HCT116 (cell line): ENCODE measurements at regions not wholly inside any gene's neighbourhood (a gene's known extent, or its start where the extent isn't known, plus 50 kb on each side); places are given as distances from the start of the nearest gene placed in this dataset.

ENCODE experiments used
- ATAC-seq: fragments of 200-7000 bp; cut with Tn5 transposase; 2 replicates; pipeline ENCODE4 v1.9.1; 2020; ENCODE audit warnings: mild to moderate bottlenecking, moderate library complexity
- BruUV-seq: library from RNA; stranded (reverse); fragments of 400-500 nt; replicated peaks from 2 replicates; lab custom pipeline; 2021; lab: Mats Ljungman, UMichigan
- CTCF ChIA-PET: fragments of 300-600 bp; sonication (Branson Sonifier 250); formaldehyde crosslinking; loops from one replicate; lab custom pipeline; 2021; ENCODE audit warnings: antibody characterized with exemption; lab: Charles Lee
- POLR2A ChIA-PET: fragments of 300-600, 350-600 bp; sonication (Branson Sonifier 250); formaldehyde crosslinking; loops from one replicate; lab custom pipeline; 2021; ENCODE audit warnings: antibody characterized with exemption; lab: Charles Lee
- RAD21 ChIA-PET, 2 experiments: fragments of 300-600 bp; sonication (Branson Sonifier 250); formaldehyde crosslinking; loops; one replicate each; lab custom pipeline; 2023; ENCODE audit warnings: low total read pairs in 2 of 2; ENCODE audit not compliant: uncharacterized antibody in 2 of 2, unreplicated experiment in 2 of 2, low non-redundant PET in 1 of 2; lab: Charles Lee
- DNase-seq: peaks from one replicate; pipeline ENCODE4 v3.0.0-alpha.2; 2010; ENCODE audit warnings: low read depth, low spot score
- H2AFZ ChIP-seq: fragments of 200-600 bp; shearing (Covaris generic), sonication (generic); 2 replicates; pipeline ENCODE4 v1.6.1; 2017; ENCODE audit warnings: low read depth, mixed run types, mixed read lengths, antibody characterized with exemption, low read length; ENCODE audit not compliant: poor library complexity, severe bottlenecking
- H3K27ac ChIP-seq: 2 replicates; pipeline ENCODE4 v1.5.1; 2012; ENCODE audit warnings: low read depth, low read length
- H3K27me3 ChIP-seq: fragments of 200-600 bp; sonication (generic); 2 replicates; pipeline ENCODE4 v1.6.1; 2016; ENCODE audit warnings: mixed run types, low read length, mixed read lengths; ENCODE audit not compliant: insufficient read depth
- H3K36me3 ChIP-seq, 2 experiments: fragments of 200-500 bp in 1 of 2; fragments of 200-600 bp in 1 of 2; sonication (Bioruptor generic) in 1 of 2; sonication (generic) in 1 of 2; 2 replicates each; pipeline versions ENCODE4 v1.5.1 to v1.6.1; 2014 to 2016; ENCODE audit warnings: low read length in 2 of 2, inconsistent platforms in 1 of 2, mixed read lengths in 1 of 2, mixed run types in 1 of 2; ENCODE audit not compliant: insufficient read depth in 2 of 2, control insufficient read depth in 1 of 2
- H3K4me1 ChIP-seq, 2 experiments: fragments of 200-600 bp in 1 of 2; sonication (generic) in 1 of 2; 2 replicates each; pipeline versions ENCODE4 v1.5.1 to v1.6.1; 2012 to 2017; ENCODE audit warnings: low read length in 2 of 2, inconsistent platforms in 1 of 2, mild to moderate bottlenecking in 1 of 2, mixed read lengths in 1 of 2, mixed run types in 1 of 2, moderate library complexity in 1 of 2; ENCODE audit not compliant: insufficient read depth in 2 of 2, control insufficient read depth in 1 of 2
- H3K4me2 ChIP-seq: fragments of 200-600 bp; sonication (generic); 2 replicates; pipeline ENCODE4 v1.6.1; 2017; ENCODE audit warnings: mixed run types, low read length, mixed read lengths
- H3K4me3 ChIP-seq, 2 experiments: fragments of 200-600 bp in 1 of 2; sonication (generic) in 1 of 2; replicated peaks in 1 of 2; 2 replicates each; pipeline ENCODE4 v1.5.1; 2011 to 2016; ENCODE audit warnings: low read length in 2 of 2, control low read depth in 1 of 2, low read depth in 1 of 2, mild to moderate bottlenecking in 1 of 2, mixed read lengths in 1 of 2, mixed run types in 1 of 2
- H3K79me2 ChIP-seq: fragments of 200-600 bp; sonication (generic); 2 replicates; pipeline ENCODE4 v1.6.1; 2017; ENCODE audit warnings: mild to moderate bottlenecking, mixed run types, low read length, moderate library complexity, mixed read lengths; ENCODE audit not compliant: insufficient read depth
- H3K9ac ChIP-seq: fragments of 200-600 bp; sonication (generic); 2 replicates; pipeline ENCODE4 v1.6.1; 2016; ENCODE audit warnings: low read length, mixed read lengths
- H3K9me2 ChIP-seq: fragments of 200-600 bp; sonication (generic), shearing (Covaris generic); 2 replicates; pipeline ENCODE4 v1.6.1; 2017; ENCODE audit warnings: mixed run types, mild to moderate bottlenecking, moderate library complexity; ENCODE audit not compliant: insufficient read depth
- H3K9me3 ChIP-seq, 2 experiments: fragments of 200-500 bp in 1 of 2; fragments of 200-600 bp in 1 of 2; sonication (Bioruptor generic) in 1 of 2; sonication (generic) in 1 of 2; 2 replicates each; pipeline ENCODE4 v1.6.1; 2014 to 2017; ENCODE audit warnings: low read length in 2 of 2, mixed read lengths in 2 of 2, inconsistent platforms in 1 of 2, low read depth in 1 of 2, mild to moderate bottlenecking in 1 of 2, mixed run types in 1 of 2, moderate library complexity in 1 of 2; ENCODE audit not compliant: control insufficient read depth in 1 of 2, insufficient read depth in 1 of 2
- H4K20me1 ChIP-seq: fragments of 200-600 bp; sonication (generic), shearing (Covaris generic); 2 replicates; pipeline ENCODE4 v1.6.1; 2017; ENCODE audit warnings: mixed run types, mild to moderate bottlenecking, moderate library complexity; ENCODE audit not compliant: insufficient read depth
- ATF3 ChIP-seq: IDR thresholded peaks from 2 replicates; pipeline ENCODE4 v1.6.1; 2012
- CBX3 ChIP-seq: IDR thresholded peaks from 2 replicates; pipeline ENCODE4 v1.6.1; 2012; ENCODE audit warnings: low read depth
- CEBPB ChIP-seq: IDR thresholded peaks from 2 replicates; pipeline ENCODE4 v1.6.1; 2012; ENCODE audit warnings: low read depth
- CTCF ChIP-seq, 3 experiments: fragments of 200-600 bp in 1 of 3; sonication (generic) in 1 of 3; IDR thresholded peaks in 2 of 3; conservative IDR thresholded peaks in 1 of 3; 2 replicates each; pipeline ENCODE4 v1.5.1; 2012 to 2017; ENCODE audit warnings: low read depth in 2 of 3, low read length in 2 of 3, antibody characterized with exemption in 1 of 3, borderline replicate concordance in 1 of 3, control low read depth in 1 of 3, mild to moderate bottlenecking in 1 of 3, mixed read lengths in 1 of 3, mixed run types in 1 of 3, moderate library complexity in 1 of 3; ENCODE audit not compliant: insufficient read depth in 1 of 3
- EGR1 ChIP-seq: IDR thresholded peaks from 2 replicates; pipeline ENCODE4 v1.6.1; 2012; ENCODE audit warnings: low read depth
- ELF1 ChIP-seq: IDR thresholded peaks from 2 replicates; pipeline ENCODE4 v1.6.1; 2012; ENCODE audit warnings: low read depth, borderline replicate concordance
- EZH2phosphoT487 ChIP-seq: fragments of 200-600 bp; IDR thresholded peaks from 2 replicates; pipeline ENCODE4 v1.6.1; 2018; ENCODE audit warnings: antibody characterized with exemption, borderline replicate concordance
- FOSL1 ChIP-seq: IDR thresholded peaks from 2 replicates; pipeline ENCODE4 v1.6.1; 2012; ENCODE audit warnings: low read depth
- JUND ChIP-seq: IDR thresholded peaks from 2 replicates; pipeline ENCODE4 v1.6.1; 2012
- MAX ChIP-seq: IDR thresholded peaks from 2 replicates; pipeline ENCODE4 v1.6.1; 2012
- POLR2A ChIP-seq: IDR thresholded peaks from 2 replicates; pipeline ENCODE4 v1.7.0; 2011; ENCODE audit warnings: borderline replicate concordance; ENCODE audit not compliant: insufficient read depth, insufficient read length; ENCODE audit errors: extremely low read depth
- POLR2AphosphoS5 ChIP-seq: IDR thresholded peaks from 2 replicates; pipeline ENCODE4 v1.6.1; 2011; ENCODE audit warnings: mild to moderate bottlenecking, low read depth, low read length, moderate library complexity
- RAD21 ChIP-seq: IDR thresholded peaks from 2 replicates; pipeline ENCODE4 v1.6.1; 2012; ENCODE audit warnings: low read depth, mild to moderate bottlenecking
- REST ChIP-seq: IDR thresholded peaks from 2 replicates; pipeline ENCODE4 v1.6.1; 2012; ENCODE audit warnings: low read depth
- SIN3A ChIP-seq: IDR thresholded peaks from 2 replicates; pipeline ENCODE4 v1.6.1; 2012; ENCODE audit warnings: low read depth
- SRF ChIP-seq: IDR thresholded peaks from 2 replicates; pipeline ENCODE4 v1.6.1; 2012; ENCODE audit warnings: low read depth
- TCF7L2 ChIP-seq: IDR thresholded peaks from 2 replicates; pipeline ENCODE4 v1.7.0; 2011; ENCODE audit warnings: borderline replicate concordance, inconsistent platforms; ENCODE audit not compliant: insufficient read depth, insufficient read length; ENCODE audit errors: extremely low read depth
- YY1 ChIP-seq: IDR thresholded peaks from 2 replicates; pipeline ENCODE4 v1.6.1; 2011; ENCODE audit warnings: low read length, low read depth, moderate library complexity, mild to moderate bottlenecking; ENCODE audit not compliant: insufficient replicate concordance; ENCODE audit errors: extremely low read depth
- ZBTB33 ChIP-seq: IDR thresholded peaks from 2 replicates; pipeline ENCODE4 v1.6.1; 2011; ENCODE audit warnings: mild to moderate bottlenecking, low read length, moderate library complexity; ENCODE audit not compliant: insufficient replicate concordance; ENCODE audit errors: extremely low read depth
- ZNF274 ChIP-seq: fragments of 200-500 bp; sonication (Bioruptor generic); IDR thresholded peaks from 2 replicates; pipeline ENCODE4 v1.6.1; 2014; ENCODE audit warnings: mild to moderate bottlenecking, low read depth, low read length, inconsistent platforms
- intact Hi-C: fragments of 100-400 bp; cut with micrococcal nuclease; formaldehyde crosslinking; loops from 2 replicates; pipeline ENCODE4 v1.10.0; 2022

- CTCF ChIA-PET: no interaction called here
- H3K27ac ChIP-seq: no peak overlapping the region
- no peak for TF ChIP-seq POLR2AphosphoS5
- no peak for TF ChIP-seq EZH2phosphoT487
- TF ChIP-seq CBX3: no peak
- no peak for TF ChIP-seq MAX
- no peak for TF ChIP-seq EGR1
- no peak for TF ChIP-seq ZBTB33
- TF ChIP-seq CTCF (IDR thresholded peaks at IDR 0.05 in 2 of 3, conservative IDR thresholded peaks at IDR 0.05 in 1 of 3; ENCODE audit: borderline replicate concordance in 1 of 3, insufficient read depth in 1 of 3, low read depth in 2 of 3, low read length in 2 of 3): no peak
- TF ChIP-seq SIN3A: no peak
- no peak for TF ChIP-seq ZNF274
- TF ChIP-seq REST: no peak
- no peak for TF ChIP-seq ATF3
- TF ChIP-seq SRF: no peak
- TF ChIP-seq YY1: no peak
- no peak for TF ChIP-seq ELF1
- no peak for TF ChIP-seq TCF7L2
- TF ChIP-seq CEBPB: no peak
- no peak for TF ChIP-seq FOSL1
- no peak for TF ChIP-seq JUND
- TF ChIP-seq RAD21: no peak
- TF ChIP-seq POLR2A: no peak
- no peaks in the 10 kb centered on the region for H4K20me1 ChIP-seq
- no peak overlapping the region for H2AFZ ChIP-seq
- H3K27me3 ChIP-seq: no peaks in the 10 kb centered on the region
- BruUV-seq: no TSS peak
- no peaks in the 10 kb centered on the region for H3K79me2 ChIP-seq
- H3K9ac ChIP-seq: no peak overlapping the region
- DNase-seq: no peak
- H3K4me2 ChIP-seq: no peak overlapping the region
- peaks cover 9 to 21% of the 10 kb centered on the region in 2 experiments; a peak in 2 of 4 replicates for H3K9me3 ChIP-seq
- no peak for ATAC-seq
- no peaks in the 10 kb centered on the region for H3K36me3 ChIP-seq
- POLR2A ChIA-PET: no interaction called here
- no peaks in the 10 kb centered on the region for H3K9me2 ChIP-seq
- RAD21 ChIA-PET: no interaction called here
- intact Hi-C loops: no loop called here
- H3K4me1 ChIP-seq: no peaks in the 10 kb centered on the region
- H3K4me3 ChIP-seq: no peak overlapping the region
These were observed 443.4 kb downstream of the IRX1 start for GRCh38 chr5:4038994-4039393.
